T-cell (primary cell): ENCODE measurements at regions not wholly inside any gene's neighbourhood (a gene's known extent, or its start where the extent isn't known, plus 50 kb on each side); places are given as distances from the start of the nearest gene placed in this dataset.

Experiments
- ATAC-seq, 4 experiments: fragments of 200-7000 bp in 3 of 4; fragments of 150-1000 bp in 1 of 4; cut with Tn5 transposase; replicated peaks in 1 of 4; 1 replicate in 3 of 4; 2 replicates in 1 of 4; pipeline ENCODE4 v1.10.0; 2021; ENCODE audit warnings: moderate library complexity in 3 of 4, mild to moderate bottlenecking in 2 of 4, moderate number of reproducible peaks in 1 of 4
- CTCF ChIA-PET, 2 donors: fragments of 300-600 bp; sonication (Branson Sonifier 250); formaldehyde crosslinking; loops; one replicate each; lab custom pipeline; 2022; ENCODE audit warnings: antibody characterized with exemption in 2 of 2; lab: Charles Lee
- POLR2A ChIA-PET, 2 donors: fragments of 300-600 bp; sonication (Branson Sonifier 250); formaldehyde crosslinking; loops; one replicate each; lab custom pipeline; 2022; ENCODE audit warnings: antibody characterized with exemption in 2 of 2; lab: Charles Lee
- DNase-seq, 35 experiments: peaks; one replicate each; pipeline versions ENCODE4 v3.0.0 to v3.0.0-alpha.2; 2013 to 2023
- H3K27ac ChIP-seq: one replicate; pipeline ENCODE4 v1.5.1; 2013; ENCODE audit warnings: low read length
- H3K27me3 ChIP-seq, 2 experiments: replicated peaks in 1 of 2; 1 replicate in 1 of 2; 2 replicates in 1 of 2; pipeline versions ENCODE4 v1.6.1 to v1.7.0; 2013; ENCODE audit warnings: low read length in 1 of 2, mixed read lengths in 1 of 2; ENCODE audit not compliant: control insufficient read depth in 2 of 2, insufficient read depth in 2 of 2; ENCODE audit errors: extremely low read depth in 1 of 2
- H3K36me3 ChIP-seq, 2 donors: 1 replicate in 1 of 2; 2 replicates in 1 of 2; pipeline versions ENCODE4 v1.6.1 to v1.7.0; 2013; ENCODE audit warnings: low read length in 1 of 2; ENCODE audit not compliant: control insufficient read depth in 2 of 2, insufficient read depth in 1 of 2; ENCODE audit errors: extremely low read depth in 1 of 2
- H3K4me1 ChIP-seq, 2 experiments: 1 replicate in 1 of 2; 2 replicates in 1 of 2; pipeline versions ENCODE4 v1.6.1 to v1.7.0; 2013; ENCODE audit warnings: low read length in 2 of 2, mixed read lengths in 1 of 2; ENCODE audit not compliant: insufficient read depth in 2 of 2, control insufficient read depth in 1 of 2; ENCODE audit errors: extremely low read depth in 1 of 2
- H3K4me3 ChIP-seq, 2 donors: 1 replicate in 1 of 2; 2 replicates in 1 of 2; pipeline versions ENCODE4 v1.5.1 to v1.7.0; 2013; ENCODE audit warnings: mild to moderate bottlenecking in 2 of 2, low read length in 1 of 2, moderate library complexity in 1 of 2; ENCODE audit not compliant: control insufficient read depth in 1 of 2; ENCODE audit errors: extremely low read depth in 1 of 2
- H3K9me3 ChIP-seq: 2 replicates; pipeline ENCODE4 v1.7.0; 2013
- H3K27ac Mint-ChIP-seq, 2 donors: one replicate each; pipeline ENCODE4 v1.8.0; 2020 to 2021; ENCODE audit warnings: mild to moderate bottlenecking in 2 of 2, mixed read lengths in 2 of 2
- H3K27me3 Mint-ChIP-seq, 2 donors: one replicate each; pipeline ENCODE4 v1.8.0; 2021 to 2022; ENCODE audit warnings: mixed read lengths in 2 of 2
- H3K36me3 Mint-ChIP-seq: one replicate; pipeline ENCODE4 v1.8.0; 2021; ENCODE audit warnings: mixed read lengths
- H3K4me1 Mint-ChIP-seq, 3 donors: one replicate each; pipeline ENCODE4 v1.8.0; 2020 to 2022; ENCODE audit warnings: mixed read lengths in 3 of 3, mild to moderate bottlenecking in 1 of 3
- H3K4me3 Mint-ChIP-seq, 3 donors: one replicate each; pipeline ENCODE4 v1.8.0; 2020 to 2022; ENCODE audit warnings: mild to moderate bottlenecking in 3 of 3, mixed read lengths in 3 of 3, moderate library complexity in 3 of 3
- H3K9me3 Mint-ChIP-seq, 3 donors: one replicate each; pipeline ENCODE4 v1.8.0; 2020 to 2022; ENCODE audit warnings: mixed read lengths in 3 of 3
- WGBS: methylation state at CpG from one replicate; pipeline ENCODE4 v1.1.5; 2013; ENCODE audit warnings: missing lambda C conversion rate; ENCODE audit not compliant: insufficient coverage; 5-methylcytosine and 5-hydroxymethylcytosine counted together

GRCh38 chr4:141486375-141486997 lies 149.9 kb upstream of the IL15 start:
- CTCF ChIA-PET: no interaction called here
- POLR2A ChIA-PET: no interaction called here
- no peak overlapping the region for H3K27ac ChIP-seq

DNA sequence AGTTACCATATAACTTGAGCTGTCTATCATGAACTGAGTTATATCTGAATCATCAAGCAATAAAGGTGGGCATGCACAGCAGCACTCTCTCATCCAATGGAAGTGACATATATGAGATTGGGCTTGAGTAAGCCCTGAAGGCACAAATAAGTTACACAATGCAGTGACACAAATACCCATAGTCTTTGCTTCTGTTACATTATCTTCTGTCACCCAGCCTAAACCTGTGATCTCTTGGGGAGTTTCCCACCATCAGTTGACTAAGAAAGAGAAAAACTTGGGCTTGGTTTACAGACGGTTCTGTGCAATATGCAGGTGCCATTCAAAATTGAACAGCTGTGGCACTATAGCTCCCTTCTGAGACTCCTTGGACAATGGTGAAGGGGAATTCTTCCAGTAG lies 138.8 kb upstream of the IL15 start:
- H3K27me3 Mint-ChIP-seq: peaks cover 0 to 4% of the 10 kb centered on the region in 2 donors
- Histone ChIP-seq H3K27ac (no peak overlapping the region), H3K4me3 (no peak overlapping the region), H3K9me3 (no peaks in the 10 kb centered on the region), H3K4me1 (no peaks in the 10 kb centered on the region), H3K36me3 (no peaks in the 10 kb centered on the region), H3K27me3 (no peaks in the 10 kb centered on the region)
- H3K4me3 Mint-ChIP-seq: no peak overlapping the region
- no CpG with 5 or more reads among the region's 1 CpG for WGBS
- H3K27ac Mint-ChIP-seq: no peak overlapping the region
- CTCF ChIA-PET: no interaction called here
- POLR2A ChIA-PET: no interaction called here
- no peaks in the 10 kb centered on the region for H3K4me1 Mint-ChIP-seq
- H3K9me3 Mint-ChIP-seq: no peaks in the 10 kb centered on the region
- H3K36me3 Mint-ChIP-seq: no peaks in the 10 kb centered on the region
- ATAC-seq: peak in 1 of 4 experiments; percentile 15
- no peak for DNase-seq

More at GRCh38 chr4:141486375-141486997, 149.9 kb upstream of the IL15 start:
- H3K4me1 Mint-ChIP-seq: no peaks in the 10 kb centered on the region
- no peak for ATAC-seq
- no peak overlapping the region for H3K4me3 ChIP-seq
- no peak overlapping the region for H3K4me3 Mint-ChIP-seq
- H3K9me3 ChIP-seq: no peaks in the 10 kb centered on the region
- peaks cover 0 to 4% of the 10 kb centered on the region in 2 donors for H3K27me3 Mint-ChIP-seq
- peaks cover 4 to 18% (median 18%) of the 10 kb centered on the region in 3 donors for H3K9me3 Mint-ChIP-seq
- no peaks in the 10 kb centered on the region for H3K27me3 ChIP-seq
- no peaks in the 10 kb centered on the region for H3K4me1 ChIP-seq
- no peak for DNase-seq
- no CpG with 5 or more reads among the region's 4 CpGs for WGBS
- H3K27ac Mint-ChIP-seq: no peak overlapping the region
- no peaks in the 10 kb centered on the region for H3K36me3 ChIP-seq
- no peaks in the 10 kb centered on the region for H3K36me3 Mint-ChIP-seq

DNA sequence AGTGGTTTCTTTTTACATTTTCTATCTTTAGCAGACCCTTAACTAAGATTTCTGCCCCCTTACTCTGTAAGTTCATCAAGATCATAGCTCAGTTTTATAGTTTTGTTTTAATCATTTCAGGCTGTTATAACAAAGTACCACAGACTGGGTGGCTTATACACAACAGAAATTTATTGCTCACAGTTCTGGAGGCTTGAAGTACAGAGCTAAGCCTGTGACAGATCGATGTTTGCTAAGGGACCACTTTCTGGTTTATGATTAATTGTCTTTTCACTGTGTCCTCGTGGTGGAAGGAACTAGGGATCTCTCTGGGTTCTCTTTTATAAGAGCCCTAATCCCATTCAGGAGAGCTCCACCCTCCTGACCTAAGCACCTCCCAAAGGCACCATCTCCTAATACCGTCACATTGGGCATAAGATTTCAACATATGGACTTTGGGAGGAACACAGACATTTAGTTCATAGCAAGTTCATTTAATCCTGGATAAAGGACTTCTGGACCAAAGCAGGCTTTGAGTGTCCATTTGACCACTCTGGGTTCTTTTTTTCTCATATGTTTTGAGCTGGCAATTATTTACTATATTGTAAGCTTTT lies 137.0 kb upstream of the IL15 start:
- Histone ChIP-seq H3K36me3 (no peaks in the 10 kb centered on the region), H3K4me1 (no peaks in the 10 kb centered on the region), H3K27me3 (no peaks in the 10 kb centered on the region), H3K27ac (no peak overlapping the region), H3K9me3 (no peaks in the 10 kb centered on the region), H3K4me3 (no peak overlapping the region)
- H3K27ac Mint-ChIP-seq: no peak overlapping the region
- no peaks in the 10 kb centered on the region for H3K4me1 Mint-ChIP-seq
- no peaks in the 10 kb centered on the region for H3K36me3 Mint-ChIP-seq
- no peak for DNase-seq
- H3K4me3 Mint-ChIP-seq: no peak overlapping the region
- peaks cover 0 to 4% of the 10 kb centered on the region in 2 donors for H3K27me3 Mint-ChIP-seq
- ChIA-PET POLR2A (no interaction called here), CTCF (no interaction called here)
- WGBS: 100% methylated on average over 1 of the region's 3 CpGs
- no peak for ATAC-seq
- H3K9me3 Mint-ChIP-seq: peaks cover 0 to 3% (median 0%) of the 10 kb centered on the region in 3 donors

DNA sequence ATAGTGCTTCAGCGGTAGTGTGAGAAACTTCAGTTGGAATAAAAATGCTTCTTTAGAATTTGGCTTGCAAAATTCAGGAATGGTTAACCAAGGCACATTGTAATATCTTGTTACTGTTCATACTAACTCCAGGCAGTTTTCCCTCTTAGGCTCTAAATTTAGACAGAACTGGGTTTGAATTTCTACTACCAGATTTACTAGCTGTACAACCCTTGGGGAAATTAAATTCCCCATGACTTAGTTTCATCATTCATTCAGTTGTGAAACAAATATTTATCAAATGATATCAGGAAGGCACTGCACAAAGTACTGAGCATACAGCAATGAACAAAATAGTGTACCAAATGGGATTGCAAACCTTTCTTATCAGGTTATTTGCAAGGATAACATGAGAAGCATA lies 135.0 kb upstream of the IL15 start:
- Histone ChIP-seq H3K36me3 (no peaks in the 10 kb centered on the region), H3K4me3 (no peak overlapping the region), H3K4me1 (no peaks in the 10 kb centered on the region), H3K27ac (no peak overlapping the region), H3K9me3 (no peaks in the 10 kb centered on the region), H3K27me3 (no peaks in the 10 kb centered on the region)
- Mint-ChIP-seq H3K4me1 (no peaks in the 10 kb centered on the region), H3K27me3 (no peaks in the 10 kb centered on the region), H3K9me3 (peaks cover 0 to 3% (median 0%) of the 10 kb centered on the region in 3 donors), H3K27ac (no peak overlapping the region), H3K4me3 (no peak overlapping the region), H3K36me3 (no peaks in the 10 kb centered on the region)
- no peak for DNase-seq
- ATAC-seq: no peak
- ChIA-PET POLR2A (no interaction called here), CTCF (no interaction called here)
- WGBS: no CpG with 5 or more reads among the region's 1 CpG

GRCh38 chr4:141501931-141502330 lies 134.5 kb upstream of the IL15 start:
- WGBS: no CpG with 5 or more reads among the region's 3 CpGs
- no peaks in the 10 kb centered on the region for H3K36me3 ChIP-seq
- DNase-seq (no peak), ATAC-seq (no peak)
- Mint-ChIP-seq H3K27me3 (no peaks in the 10 kb centered on the region), H3K4me1 (no peaks in the 10 kb centered on the region), H3K9me3 (peaks cover 0 to 6% (median 0%) of the 10 kb centered on the region in 3 donors), H3K4me3 (no peak overlapping the region), H3K36me3 (no peaks in the 10 kb centered on the region), H3K27ac (no peak overlapping the region)
- no peak overlapping the region for H3K4me3 ChIP-seq
- H3K4me1 ChIP-seq: no peaks in the 10 kb centered on the region
- CTCF ChIA-PET: no interaction called here
- no peaks in the 10 kb centered on the region for H3K27me3 ChIP-seq
- no peak overlapping the region for H3K27ac ChIP-seq
- POLR2A ChIA-PET: no interaction called here
- H3K9me3 ChIP-seq: no peaks in the 10 kb centered on the region

- CTCF ChIA-PET: no interaction called here
- Histone ChIP-seq H3K9me3 (no peaks in the 10 kb centered on the region), H3K27ac (no peak overlapping the region), H3K27me3 (no peaks in the 10 kb centered on the region), H3K4me1 (no peaks in the 10 kb centered on the region), H3K4me3 (no peak overlapping the region), H3K36me3 (no peaks in the 10 kb centered on the region)
- Mint-ChIP-seq H3K27ac (no peak overlapping the region), H3K4me1 (no peaks in the 10 kb centered on the region), H3K36me3 (no peaks in the 10 kb centered on the region), H3K9me3 (peaks cover 0 to 7% (median 0%) of the 10 kb centered on the region in 3 donors), H3K4me3 (no peak overlapping the region), H3K27me3 (no peaks in the 10 kb centered on the region)
- POLR2A ChIA-PET: no interaction called here
- 75% methylated on average over 1 of the region's 2 CpGs for WGBS
- ATAC-seq (no peak), DNase-seq (no peak)
These were observed 133.6 kb upstream of the IL15 start for GRCh38 chr4:141502755-141503154.
